SK-N-MC (cell line): ENCODE measurements at regions not wholly inside any gene's neighbourhood (a gene's known extent, or its start where the extent isn't known, plus 50 kb on each side); places are given as distances from the start of the nearest gene placed in this dataset.

Source experiments
- EZH2 ChIP-seq: fragments of 200-600 bp; sonication (generic); IDR thresholded peaks from one replicate; pipeline ENCODE4 v1.6.1; 2017; ENCODE audit warnings: antibody characterized with exemption
- POLR2AphosphoS5 ChIP-seq: IDR thresholded peaks from 2 replicates; pipeline ENCODE4 v1.6.1; 2012; ENCODE audit warnings: mild to moderate bottlenecking, low read depth, low read length, borderline replicate concordance

- TF ChIP-seq POLR2AphosphoS5 (no peak), EZH2 (no peak)
Observed at GRCh38 chr4:30160140-30160539, 560.0 kb upstream of the PCDH7 start.
